Loucy (cell line): ENCODE measurements at regions not wholly inside any gene's neighbourhood (a gene's known extent, or its start where the extent isn't known, plus 50 kb on each side); places are given as distances from the start of the nearest gene placed in this dataset.

Source experiments
- H2AFZ ChIP-seq: fragments of 200-600 bp; sonication (generic); 2 replicates; pipeline ENCODE4 v1.6.0; 2016; ENCODE audit warnings: antibody characterized with exemption, mild to moderate bottlenecking, low read length, moderate library complexity
- H3F3A ChIP-seq: fragments of 200-600 bp; 2 replicates; pipeline ENCODE4 v1.6.0; 2016; ENCODE audit warnings: antibody characterized with exemption, low read depth, mild to moderate bottlenecking
- H3K27me3 ChIP-seq: fragments of 200-600 bp; sonication (generic); 2 replicates; pipeline ENCODE4 v1.6.1; 2014; ENCODE audit warnings: low read length, mild to moderate bottlenecking; ENCODE audit not compliant: insufficient read depth, poor library complexity, severe bottlenecking
- H3K36me3 ChIP-seq: fragments of 200-600 bp; sonication (generic); 2 replicates; pipeline ENCODE4 v1.6.1; 2016; ENCODE audit warnings: low read length; ENCODE audit not compliant: insufficient read depth
- H3K4me1 ChIP-seq: fragments of 200-600 bp; sonication (generic); 2 replicates; pipeline ENCODE4 v1.5.1; 2014; ENCODE audit warnings: low read length, mild to moderate bottlenecking; ENCODE audit not compliant: insufficient read depth, poor library complexity, severe bottlenecking
- H3K4me2 ChIP-seq: fragments of 200-600 bp; sonication (generic); 2 replicates; pipeline ENCODE4 v1.6.0; 2014; ENCODE audit warnings: antibody characterized with exemption, low read length, low read depth, mild to moderate bottlenecking; ENCODE audit not compliant: poor library complexity, severe bottlenecking
- H3K4me3 ChIP-seq: fragments of 200-600 bp; sonication (generic); 2 replicates; pipeline ENCODE4 v1.5.1; 2014; ENCODE audit warnings: low read length, mild to moderate bottlenecking, mixed read lengths; ENCODE audit not compliant: poor library complexity, severe bottlenecking
- H3K79me2 ChIP-seq: fragments of 200-600 bp; sonication (generic); 2 replicates; pipeline ENCODE4 v1.6.1; 2014; ENCODE audit warnings: low read length; ENCODE audit not compliant: insufficient read depth
- H3K9ac ChIP-seq: fragments of 200-600 bp; sonication (generic); 2 replicates; pipeline ENCODE4 v1.6.0; 2014; ENCODE audit warnings: mild to moderate bottlenecking, low read depth, low read length, moderate library complexity; ENCODE audit not compliant: poor library complexity, severe bottlenecking
- H3K9me2 ChIP-seq: fragments of 200-600 bp; sonication (generic); replicated peaks from 2 replicates; pipeline ENCODE4 v1.6.1; 2016; ENCODE audit warnings: low read depth, low read length, mixed read lengths
- H3K9me3 ChIP-seq: fragments of 200-600 bp; sonication (generic); 2 replicates; pipeline ENCODE4 v1.6.1; 2014; ENCODE audit warnings: mild to moderate bottlenecking, antibody characterized with exemption, low read length, low read depth; ENCODE audit not compliant: insufficient read depth
- H4K20me1 ChIP-seq: fragments of 200-600 bp; sonication (generic); 2 replicates; pipeline ENCODE4 v1.6.0; 2014; ENCODE audit warnings: antibody characterized with exemption, low read length, mild to moderate bottlenecking; ENCODE audit not compliant: insufficient read depth, poor library complexity, severe bottlenecking
- CTCF ChIP-seq: fragments of 200-600 bp; sonication (generic); conservative IDR thresholded peaks from 2 replicates; pipeline ENCODE4 v1.5.1; 2014; ENCODE audit warnings: mild to moderate bottlenecking, antibody characterized with exemption, low read length
- EZH2phosphoT487 ChIP-seq: fragments of 200-600 bp; IDR thresholded peaks from 2 replicates; pipeline ENCODE4 v1.6.1; 2018; ENCODE audit warnings: antibody characterized with exemption, mild to moderate bottlenecking, moderate library complexity, borderline replicate concordance

- TF ChIP-seq CTCF (no peak), EZH2phosphoT487 (no peak)
- Histone ChIP-seq H3K9ac (no peak overlapping the region), H4K20me1 (no peaks in the 10 kb centered on the region), H3K79me2 (no peaks in the 10 kb centered on the region), H3K4me2 (no peak overlapping the region), H3K9me2 (no peaks in the 10 kb centered on the region), H3K27me3 (no peaks in the 10 kb centered on the region), H3F3A (no peaks in the 10 kb centered on the region), H3K9me3 (no peaks in the 10 kb centered on the region), H3K4me3 (no peak overlapping the region), H3K36me3 (no peaks in the 10 kb centered on the region), H3K4me1 (no peaks in the 10 kb centered on the region), H2AFZ (no peak overlapping the region)
These were observed 146.8 kb downstream of the TPRA1 start for GRCh38 chr3:127443581-127444375.

- no peak for TF ChIP-seq EZH2phosphoT487
- Histone ChIP-seq H3K4me2 (no peak overlapping the region), H3K4me1 (no peaks in the 10 kb centered on the region)
These were observed 148.0 kb downstream of the TPRA1 start for GRCh38 chr3:127442506-127442905.

GRCh38 chr3:127441764-127442163, 148.8 kb downstream of the TPRA1 start:
- TF ChIP-seq EZH2phosphoT487, result no peak
- TF ChIP-seq CTCF, result no peak
- Histone ChIP-seq H3K79me2 (no peaks in the 10 kb centered on the region), H3F3A (no peaks in the 10 kb centered on the region), H3K4me2 (no peak overlapping the region), H3K9ac (no peak overlapping the region), H3K27me3 (no peaks in the 10 kb centered on the region), H3K9me2 (no peaks in the 10 kb centered on the region), H3K36me3 (no peaks in the 10 kb centered on the region), H3K4me3 (no peak overlapping the region), H4K20me1 (no peaks in the 10 kb centered on the region), H3K9me3 (no peaks in the 10 kb centered on the region), H3K4me1 (no peaks in the 10 kb centered on the region), H2AFZ (no peak overlapping the region)

More at GRCh38 chr3:127442506-127442905, 148.0 kb downstream of the TPRA1 start:
- no peaks in the 10 kb centered on the region for H3K79me2 ChIP-seq
- no peaks in the 10 kb centered on the region for H3K27me3 ChIP-seq
- H3F3A ChIP-seq, result no peaks in the 10 kb centered on the region
- H3K36me3 ChIP-seq, result no peaks in the 10 kb centered on the region
- no peaks in the 10 kb centered on the region for H3K9me2 ChIP-seq
- no peak overlapping the region for H3K9ac ChIP-seq
- no peaks in the 10 kb centered on the region for H4K20me1 ChIP-seq
- no peak overlapping the region for H3K4me3 ChIP-seq
- H2AFZ ChIP-seq, result no peak overlapping the region
- H3K9me3 ChIP-seq, result no peaks in the 10 kb centered on the region

GRCh38 chr3:127440384-127440783, 150.1 kb downstream of the TPRA1 start:
- Histone ChIP-seq H3K27me3 (no peaks in the 10 kb centered on the region), H4K20me1 (no peaks in the 10 kb centered on the region), H3K4me1 (no peaks in the 10 kb centered on the region), H3K4me2 (no peak overlapping the region), H2AFZ (no peak overlapping the region), H3K36me3 (no peaks in the 10 kb centered on the region), H3F3A (no peaks in the 10 kb centered on the region), H3K4me3 (no peak overlapping the region), H3K9me3 (no peaks in the 10 kb centered on the region), H3K79me2 (no peaks in the 10 kb centered on the region), H3K9me2 (no peaks in the 10 kb centered on the region), H3K9ac (no peak overlapping the region)
- TF ChIP-seq CTCF (no peak), EZH2phosphoT487 (no peak)
